GM18870 (cell line): ENCODE measurements at regions not wholly inside any gene's neighbourhood (a gene's known extent, or its start where the extent isn't known, plus 50 kb on each side); places are given as distances from the start of the nearest gene placed in this dataset.
"Not testable (repeated sequence)": the region's sequence is repeated elsewhere in the genome, so short reads cannot be mapped to it uniquely, and the experiment has no call there.

Experiments used
- ATAC-seq: cut with Tn5 transposase; IDR thresholded peaks from one replicate; pipeline ENCODE4 v1.9.1; 2021; ENCODE audit warnings: moderate library complexity; ENCODE audit not compliant: unreplicated experiment

DNA sequence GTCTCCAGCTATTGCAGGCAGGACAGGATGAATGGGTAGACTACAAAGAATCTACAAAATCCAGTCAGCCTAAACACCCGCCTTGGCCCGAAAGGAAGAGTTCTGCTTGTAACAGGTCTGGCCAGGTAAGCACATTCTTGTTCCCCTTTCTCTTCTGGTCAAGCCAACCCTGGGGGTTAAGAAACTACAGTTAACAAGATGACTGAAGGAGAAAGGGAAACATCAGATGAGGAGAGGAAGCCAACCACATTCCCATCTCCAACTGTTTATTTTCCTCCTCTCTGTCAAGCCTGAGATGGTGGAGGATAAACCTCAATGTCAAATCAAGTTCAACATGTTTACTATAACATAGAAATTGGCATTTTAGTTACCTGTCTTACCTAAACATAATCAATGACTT, 198.9 kb downstream of the IPMK start:
- ATAC-seq, result no peak

DNA sequence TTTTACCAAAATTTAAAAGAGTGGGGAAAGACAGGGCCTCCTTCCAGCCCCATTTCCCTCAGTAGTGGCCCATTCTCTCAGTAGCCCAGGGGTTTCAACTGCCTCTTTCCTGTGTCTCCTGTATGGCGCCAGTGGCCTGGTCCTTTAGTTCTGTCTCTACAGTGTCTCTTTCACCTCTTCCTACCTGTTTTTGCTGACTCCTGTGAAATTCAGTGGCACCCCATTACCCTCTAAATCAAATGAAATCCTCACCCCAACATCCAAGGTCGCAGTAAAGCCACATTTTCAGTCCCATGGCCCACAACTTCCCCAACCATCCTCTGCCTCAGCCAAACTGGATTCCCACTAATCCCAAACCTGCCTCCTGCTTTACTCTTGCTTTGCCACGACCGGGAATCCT, 200.7 kb downstream of the IPMK start:
- no peak for ATAC-seq

DNA sequence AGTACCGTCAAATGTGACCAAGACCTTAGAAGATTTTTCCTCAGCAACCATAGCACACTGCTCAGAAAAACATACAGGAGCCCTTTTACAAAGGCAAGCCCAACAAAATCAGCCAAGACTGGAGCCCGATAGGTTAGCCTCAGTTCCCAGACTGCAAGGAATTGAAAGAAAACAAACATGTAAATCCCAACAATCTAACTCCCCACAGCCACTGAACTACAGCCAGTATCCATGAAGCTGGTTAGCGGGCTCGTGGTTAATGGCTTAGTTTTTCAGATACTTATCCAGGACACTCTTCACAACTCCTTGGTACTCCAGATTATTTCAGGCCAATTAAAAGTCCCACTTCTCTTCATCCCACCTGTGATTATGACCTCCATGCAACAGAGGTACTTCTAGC, 201.6 kb downstream of the IPMK start:
- no peak for ATAC-seq

DNA sequence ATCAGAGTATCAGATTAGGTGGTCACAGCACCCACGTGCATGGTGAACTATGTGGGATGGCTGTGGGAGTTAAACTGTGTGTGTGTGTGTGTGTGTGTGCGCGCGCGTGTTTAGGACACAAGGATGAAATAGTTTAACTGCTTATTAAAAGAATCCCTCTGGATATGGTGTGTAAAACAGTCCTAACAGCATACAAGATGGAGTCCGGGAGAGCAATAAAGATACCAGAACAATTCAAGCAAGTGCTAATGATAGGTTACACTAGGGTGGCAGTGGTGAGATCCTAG, 202.2 kb downstream of the IPMK start:
- no peak for ATAC-seq

DNA sequence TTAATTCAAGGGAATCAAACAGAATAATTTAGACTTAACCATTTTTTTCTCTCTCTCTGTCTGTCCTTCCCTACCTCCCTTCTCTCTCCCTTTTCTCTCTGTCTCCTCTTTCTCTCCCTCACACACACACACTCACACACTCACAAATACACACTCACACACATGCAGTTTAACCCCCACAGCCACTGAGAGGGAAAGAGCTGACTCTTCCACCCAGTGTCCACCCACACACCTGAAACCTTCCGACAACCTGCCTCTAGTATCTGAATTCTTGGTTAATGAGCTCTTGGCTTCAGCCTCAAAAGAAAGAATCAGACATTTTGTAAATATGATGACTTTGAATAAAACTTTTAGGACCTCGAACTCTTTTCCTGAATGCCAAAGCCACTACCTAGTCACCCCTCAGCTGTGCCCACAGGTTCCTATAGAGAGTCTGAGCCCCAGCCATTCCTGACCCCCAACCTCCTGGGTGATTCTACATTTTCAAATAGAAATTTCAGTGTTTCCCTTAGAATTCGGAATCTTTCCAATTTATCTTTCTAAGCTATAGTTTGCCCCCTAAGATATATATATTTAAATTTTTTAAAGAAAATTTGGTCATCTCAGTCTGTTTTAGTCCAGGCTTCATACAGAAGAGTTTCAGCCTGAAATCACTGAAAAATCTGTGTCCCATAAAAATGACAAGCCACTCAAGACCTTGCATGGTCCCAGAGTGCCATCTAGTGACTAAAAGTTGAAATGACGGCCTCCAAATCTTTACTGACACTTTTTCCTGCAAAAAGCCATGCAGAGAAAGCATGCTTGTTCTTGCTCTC, 202.8 kb downstream of the IPMK start:
- ATAC-seq, result no peak

DNA sequence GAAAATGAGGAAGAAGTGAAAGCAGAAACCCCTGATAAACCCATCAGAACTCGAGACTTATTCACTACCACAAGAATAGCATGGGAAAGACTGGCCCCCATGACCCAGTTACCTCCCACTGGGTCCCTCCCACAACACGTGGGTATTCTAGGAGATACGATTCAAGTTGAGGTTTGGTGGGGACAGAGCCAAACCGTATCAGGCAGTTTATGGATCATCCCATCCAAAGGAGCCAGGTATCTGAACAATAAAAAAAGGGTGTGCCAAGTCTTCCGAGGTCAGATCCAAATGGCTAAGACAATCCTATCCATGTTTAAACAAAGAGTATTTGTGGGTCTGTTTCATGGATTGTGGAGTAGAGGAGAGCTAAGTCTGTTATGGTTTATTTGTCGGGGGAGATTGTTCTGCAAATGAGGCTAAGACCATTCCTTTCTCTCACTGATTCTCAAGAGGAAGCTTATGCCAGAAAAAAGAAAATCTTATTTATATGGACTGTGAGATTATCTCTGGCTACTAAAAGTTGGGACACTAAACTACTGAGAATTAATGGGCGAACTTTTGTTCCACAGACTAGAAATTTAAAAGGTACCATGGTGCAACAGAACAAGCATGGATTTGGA, 203.7 kb downstream of the IPMK start:
- no peak for ATAC-seq

DNA sequence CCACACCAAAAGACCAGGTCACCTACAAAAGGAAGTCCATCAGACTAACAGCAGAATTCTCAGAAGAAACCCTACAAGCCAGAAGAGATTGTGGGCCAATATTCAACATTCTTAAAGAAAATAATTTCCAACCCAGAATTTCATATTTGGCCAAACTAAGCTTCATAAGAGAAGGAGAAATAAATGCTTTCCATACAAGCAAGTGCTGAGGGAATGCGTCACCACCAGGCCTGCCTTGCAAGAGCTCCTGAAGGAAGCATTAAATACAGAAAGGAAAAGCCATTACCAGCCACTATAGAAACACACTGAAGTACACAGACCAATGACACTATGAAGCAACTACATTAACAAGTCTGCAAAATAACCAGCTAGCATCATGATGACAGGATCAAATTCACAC, 209.0 kb downstream of the IPMK start:
- not testable (repeated sequence) for ATAC-seq

DNA sequence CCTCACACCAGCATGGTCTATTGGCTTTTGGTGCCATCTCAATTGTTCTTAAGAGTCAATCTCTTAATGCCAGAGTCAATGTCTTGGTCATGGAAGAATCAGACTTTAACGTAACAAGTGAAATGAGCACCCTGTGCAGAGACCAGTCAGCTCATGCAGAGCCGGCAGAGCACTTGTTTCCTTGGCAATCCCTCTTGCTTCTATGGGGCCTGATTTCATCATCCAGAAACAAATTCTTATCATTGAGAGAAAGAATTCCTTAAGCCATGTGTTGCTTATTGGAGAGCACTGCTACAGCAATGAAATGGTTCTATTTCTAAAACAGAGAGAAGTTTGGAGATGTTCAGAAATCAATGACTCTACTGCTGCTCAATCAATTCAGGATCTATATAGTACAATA, 212.8 kb downstream of the IPMK start:
- ATAC-seq, result no peak

DNA sequence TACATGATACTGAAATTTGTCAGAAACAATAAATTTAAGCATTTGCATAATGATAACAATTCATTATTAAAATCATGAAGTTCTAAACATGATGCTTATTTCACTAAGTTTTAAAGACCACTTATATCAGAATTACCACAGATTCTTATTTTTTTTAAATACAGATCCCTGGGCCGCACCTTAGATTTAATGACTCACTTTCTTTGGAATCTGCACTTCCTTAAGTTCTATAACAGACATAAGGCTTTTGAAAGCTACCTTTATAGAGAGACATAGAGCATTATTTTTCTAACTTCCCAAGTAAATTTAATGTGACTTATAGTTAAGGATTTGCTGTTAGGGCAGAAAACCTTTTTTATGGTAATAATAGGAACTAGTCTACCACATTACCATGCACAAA, 214.9 kb downstream of the IPMK start:
- no peak for ATAC-seq

DNA sequence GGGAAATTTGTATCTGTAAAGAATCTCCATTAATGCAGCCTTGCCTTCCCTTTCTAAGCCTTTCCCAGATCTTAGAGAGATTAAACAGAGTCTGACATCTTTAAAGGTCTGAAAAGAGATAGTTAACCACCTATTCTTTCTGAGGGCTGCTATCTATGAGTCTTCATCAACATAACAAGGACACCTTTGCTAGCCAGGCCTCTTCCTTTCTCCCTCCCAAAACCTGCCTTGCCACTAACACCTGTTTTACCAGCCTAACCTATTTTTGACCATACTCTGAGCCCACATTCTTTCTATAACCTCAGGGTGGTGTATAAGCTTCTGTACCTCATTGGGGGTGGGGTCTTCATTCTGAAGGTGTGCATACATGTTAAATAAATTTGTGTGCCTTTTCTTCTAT, 217.1 kb downstream of the IPMK start:
- ATAC-seq, result no peak

DNA sequence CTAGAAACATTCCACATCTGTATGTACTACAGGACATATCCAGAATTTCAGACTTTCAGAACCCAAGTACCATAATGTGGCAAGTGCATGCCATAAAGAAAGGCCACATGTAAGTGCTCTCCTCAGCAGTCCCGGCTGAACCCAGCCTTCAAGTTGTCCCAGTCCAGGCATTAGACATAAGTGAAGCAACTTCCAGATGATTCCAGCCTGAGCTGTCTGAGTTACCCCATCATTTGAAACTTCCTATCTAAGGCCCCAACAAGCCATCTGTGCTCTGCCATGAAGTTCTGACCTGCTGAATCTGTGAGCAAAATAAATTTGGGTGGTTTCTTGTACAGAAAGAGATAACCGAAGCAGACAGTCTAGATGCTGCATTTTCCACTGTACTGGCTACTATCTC, 218.8 kb downstream of the IPMK start:
- ATAC-seq, result no peak

DNA sequence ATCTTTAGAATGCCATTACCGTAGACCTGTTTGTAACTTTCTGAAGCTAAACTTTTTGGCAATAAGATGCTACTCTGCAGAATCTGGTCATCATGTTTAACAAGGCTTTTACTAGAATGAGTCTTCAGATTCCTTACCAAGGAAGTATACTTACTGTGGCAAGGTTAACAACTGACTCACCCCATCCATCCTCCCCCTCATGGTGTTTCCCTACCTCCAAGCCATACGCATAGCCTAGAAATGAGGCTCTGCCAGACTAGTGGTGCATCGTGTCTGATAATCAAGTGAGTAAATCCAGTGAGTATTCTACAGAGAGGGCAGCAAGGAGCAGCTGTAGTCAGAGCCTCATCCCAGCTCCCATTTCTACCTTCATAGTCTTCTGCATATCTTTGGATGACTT, 223.6 kb downstream of the IPMK start:
- no peak for ATAC-seq

DNA sequence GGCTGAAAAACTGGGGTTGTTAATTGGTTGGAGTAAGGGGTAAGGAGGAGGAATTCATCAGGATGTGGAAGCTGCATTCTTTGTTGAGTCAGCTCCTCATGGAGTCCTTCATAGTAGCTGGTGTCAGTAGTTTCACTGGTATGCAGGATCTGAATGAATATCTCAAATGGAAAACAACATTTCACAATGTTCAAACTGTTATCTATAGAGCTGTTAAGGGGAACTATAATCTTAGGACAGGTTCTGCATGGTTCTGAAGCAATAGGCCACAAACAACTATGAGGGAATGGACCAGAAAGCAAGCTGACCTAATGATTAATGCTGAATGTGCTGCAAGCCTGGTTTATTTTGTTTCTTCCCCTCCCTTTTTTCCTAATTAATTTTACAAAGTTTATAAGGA, 225.8 kb downstream of the IPMK start:
- ATAC-seq, result no peak

DNA sequence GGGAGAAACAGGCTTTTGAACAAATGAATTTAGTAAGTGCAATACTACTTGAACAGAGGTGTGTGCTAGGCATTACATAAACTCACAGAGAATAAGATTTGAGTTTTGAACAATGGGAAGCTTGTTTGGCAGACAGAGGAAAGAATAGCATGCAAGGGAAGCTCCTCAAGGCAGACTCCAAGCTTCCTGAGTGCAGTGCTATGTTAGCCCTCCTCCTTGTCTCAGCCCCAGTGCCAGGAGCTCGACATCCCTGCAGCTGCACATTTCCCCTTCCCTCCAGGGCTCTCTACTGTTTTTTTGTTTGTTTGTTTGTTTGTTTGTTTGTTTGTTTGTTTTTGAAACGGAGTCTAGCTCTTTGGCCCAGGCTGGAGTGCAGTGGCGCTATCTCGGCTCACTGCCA, 237.5 kb downstream of the IPMK start:
- no peak for ATAC-seq

DNA sequence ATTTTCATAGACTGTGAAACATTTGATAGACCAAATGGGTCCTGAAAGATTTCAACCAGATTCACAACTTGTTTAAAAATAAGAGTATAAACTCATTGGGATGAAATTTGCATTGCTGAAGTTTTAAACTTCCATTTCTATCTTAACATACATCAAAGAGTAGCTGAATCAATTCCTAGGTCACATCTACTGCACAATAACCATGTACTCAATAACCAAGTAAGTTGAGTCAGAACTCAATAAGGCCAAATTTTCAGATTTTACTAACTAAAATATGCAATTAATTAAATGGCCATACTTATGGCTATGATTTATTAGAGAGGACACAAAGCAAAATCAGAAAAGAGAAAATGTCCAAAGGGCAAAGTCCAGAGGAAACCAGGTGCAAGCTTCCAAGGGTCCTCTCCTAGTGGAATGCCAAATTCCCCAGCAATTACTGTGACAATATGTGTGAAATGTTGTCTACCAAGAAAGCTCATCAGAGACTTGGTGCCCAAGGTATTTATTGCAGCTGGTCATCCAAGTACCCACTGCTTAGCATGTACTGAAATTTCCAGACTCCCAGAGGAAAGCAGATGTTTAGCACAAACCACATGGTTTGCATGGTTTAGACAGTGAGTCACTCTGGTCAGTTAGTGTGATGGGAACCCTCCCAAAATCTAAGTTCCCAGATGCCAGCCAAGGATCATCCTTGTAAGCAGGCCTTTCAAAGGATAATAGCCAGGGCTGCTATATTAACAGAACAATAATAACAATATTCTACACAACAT, 238.9 kb downstream of the IPMK start:
- no peak for ATAC-seq

DNA sequence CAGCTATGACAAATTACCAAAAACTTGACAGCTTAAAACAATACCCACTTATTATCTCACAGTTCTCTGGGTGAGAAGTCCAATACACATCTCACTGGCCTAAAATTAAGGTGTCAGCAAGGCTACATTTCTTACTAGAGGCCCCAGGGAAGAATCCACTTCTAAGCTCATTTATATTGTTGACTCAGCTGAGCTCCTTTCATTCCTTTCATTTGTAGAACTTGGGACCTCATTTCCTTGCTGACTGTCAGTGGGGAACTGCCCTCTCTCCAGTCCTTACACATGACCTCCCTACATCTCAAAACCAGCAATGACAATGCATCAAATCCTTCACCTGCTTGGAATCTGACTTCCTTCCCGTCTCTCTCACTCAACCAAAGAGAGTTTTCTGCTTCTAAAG, 240.3 kb downstream of the IPMK start:
- no peak for ATAC-seq

DNA sequence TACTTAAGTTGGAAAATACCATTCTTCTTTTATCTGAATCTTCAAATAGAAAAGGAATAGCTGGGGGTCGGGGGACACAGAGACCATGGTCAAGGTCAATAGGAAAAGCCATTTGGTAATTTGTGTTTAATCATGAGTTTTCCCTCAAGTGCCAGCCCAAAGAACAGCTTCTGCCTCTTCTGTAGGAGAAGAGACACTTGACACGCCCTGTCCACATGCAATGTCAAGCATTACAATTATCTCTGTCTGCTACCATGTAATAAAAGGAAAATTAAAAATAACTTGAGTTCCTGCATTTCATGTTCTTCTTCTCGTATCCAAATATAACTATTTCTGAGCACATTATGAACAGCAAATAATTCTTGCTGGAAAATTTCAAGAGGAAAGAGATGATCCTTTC, 241.7 kb downstream of the IPMK start:
- ATAC-seq, result no peak

DNA sequence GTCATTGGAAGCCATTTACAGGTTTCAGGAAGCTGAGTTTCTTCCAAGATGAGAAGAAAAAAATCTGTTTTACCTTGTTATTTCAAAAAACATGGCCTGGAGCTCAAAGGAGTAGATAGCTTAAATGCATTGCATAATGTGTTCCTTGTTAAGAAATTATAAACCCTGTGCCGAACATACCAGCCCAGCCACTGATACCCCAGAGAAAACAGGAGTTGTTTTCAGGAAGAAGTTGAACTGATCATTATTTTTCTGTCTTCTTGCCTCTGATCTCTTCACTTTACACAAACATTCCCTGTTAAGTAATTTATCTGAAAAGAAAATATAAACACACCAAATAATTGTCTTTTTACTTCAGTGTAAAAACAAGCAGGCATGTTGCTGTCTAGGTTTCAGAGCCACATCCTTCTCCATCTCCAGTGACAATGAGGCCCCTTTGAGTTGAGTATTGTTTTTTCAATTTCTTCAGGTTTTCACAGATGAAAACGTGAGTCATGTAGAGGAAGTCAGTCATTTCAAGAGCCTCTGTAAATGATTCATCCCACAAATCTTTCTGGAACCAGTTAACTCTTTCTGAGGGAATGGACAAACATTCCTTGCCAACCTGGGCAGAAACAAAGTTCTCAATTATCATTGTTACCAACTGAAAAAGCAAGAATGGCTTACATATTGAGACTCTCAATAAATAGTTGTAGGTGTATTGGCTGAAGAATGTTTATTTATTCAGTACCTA, 244.2 kb downstream of the IPMK start:
- peak; percentile 71 for ATAC-seq

DNA sequence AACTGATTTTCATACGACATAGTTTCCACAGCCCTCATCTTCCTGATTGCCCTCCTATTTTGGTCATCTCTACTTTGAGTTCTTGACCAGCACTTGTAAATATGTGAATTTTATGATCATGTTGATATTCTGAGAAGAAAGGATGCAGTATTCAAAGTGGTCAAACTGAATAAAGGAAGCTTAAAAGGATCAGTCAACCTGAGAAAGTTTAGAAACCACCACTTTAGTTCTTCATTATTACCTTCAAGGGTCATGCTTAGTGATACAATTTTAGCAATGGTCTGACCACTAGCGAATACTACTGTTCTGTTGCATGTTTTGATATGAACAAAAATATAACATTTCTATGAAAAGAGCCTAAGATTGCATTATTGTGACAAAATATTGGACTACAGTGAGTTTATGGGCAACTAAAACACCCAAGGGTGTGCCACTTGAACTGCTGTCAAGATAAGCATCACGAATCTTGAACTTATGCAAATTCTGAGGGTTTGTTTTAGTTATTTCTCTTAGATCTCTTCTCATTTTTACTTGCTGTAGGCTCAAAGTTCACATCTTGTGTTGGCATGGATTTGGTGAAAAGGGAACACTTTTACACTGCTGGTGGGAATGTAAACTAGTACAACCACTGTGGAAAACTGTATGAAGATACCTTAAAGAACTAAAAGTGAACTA, 247.7 kb downstream of the IPMK start:
- ATAC-seq, result peak; percentile 66

DNA sequence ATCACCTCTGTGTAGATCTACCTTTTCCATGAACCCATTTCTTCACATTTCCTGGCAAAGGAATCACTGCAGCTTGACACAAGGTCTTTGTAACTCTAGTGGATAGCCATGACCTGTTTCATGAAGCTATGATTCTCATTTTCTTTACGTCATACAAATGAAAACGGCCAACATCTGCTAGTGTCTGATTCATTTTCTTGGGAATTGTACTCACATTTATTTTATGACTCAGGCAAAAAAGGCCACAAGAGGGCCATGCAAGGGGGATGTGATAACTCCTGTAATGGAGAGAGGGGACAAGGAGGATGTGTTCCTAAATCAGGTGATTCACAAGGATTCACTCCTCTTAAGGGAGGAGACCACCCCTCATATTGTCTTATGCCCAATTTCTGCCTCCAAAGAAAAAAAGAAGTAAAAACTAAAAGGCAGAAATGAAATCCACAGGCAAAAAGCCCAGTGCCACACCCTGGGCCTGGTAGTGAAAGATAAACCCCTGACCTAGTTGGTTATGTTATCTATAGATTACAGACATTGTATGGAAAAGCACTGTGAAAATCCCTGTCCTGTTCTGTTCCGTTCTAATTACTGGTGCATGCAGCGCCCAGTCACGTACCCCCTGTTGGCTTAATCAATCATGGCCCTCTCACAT, 249.9 kb downstream of the IPMK start:
- no peak for ATAC-seq

DNA sequence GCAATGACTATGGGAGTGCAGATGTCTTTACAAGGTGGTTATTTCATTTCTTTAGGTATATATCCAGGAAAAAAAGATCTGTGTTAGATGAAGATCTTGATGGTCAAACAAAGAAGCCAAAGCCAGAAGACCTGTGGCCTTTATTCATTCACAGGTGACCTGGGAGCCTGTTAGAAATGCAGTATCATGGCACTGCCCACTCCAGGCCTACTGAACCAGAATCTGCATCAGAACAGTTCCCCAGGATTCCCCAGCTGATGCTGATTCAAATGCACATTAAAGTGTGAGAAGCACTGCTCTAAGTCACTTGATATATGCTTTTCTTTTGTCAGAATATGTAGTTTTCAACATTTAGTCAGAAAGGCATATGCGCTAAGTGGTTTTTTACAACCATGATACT, 251.1 kb downstream of the IPMK start:
- ATAC-seq, result no peak
